Keratinocyte (primary cell): ENCODE measurements at regions not wholly inside any gene's neighbourhood (a gene's known extent, or its start where the extent isn't known, plus 50 kb on each side); places are given as distances from the start of the nearest gene placed in this dataset.

ENCODE experiments used
- DNase-seq: peaks from one replicate; pipeline ENCODE4 v3.0.0-alpha.2; 2011; ENCODE audit warnings: low read depth, missing footprints, low spot score
- FAIRE-seq: peaks from 2 replicates; lab custom pipeline; 2011; peaks lifted over from hg19 to GRCh38; lab: Jason Lieb, UNC
- H2AFZ ChIP-seq: 2 replicates; pipeline ENCODE4 v1.6.0; 2012; ENCODE audit warnings: low read length, control low read depth, inconsistent platforms; ENCODE audit not compliant: control insufficient read depth
- H3K27ac ChIP-seq: 2 replicates; pipeline ENCODE4 v1.5.1; 2011; ENCODE audit warnings: low read length; ENCODE audit not compliant: control insufficient read depth, insufficient read depth
- H3K27me3 ChIP-seq: 3 replicates; pipeline ENCODE4 v1.6.0; 2011; ENCODE audit warnings: low read length; ENCODE audit not compliant: control insufficient read depth, insufficient read depth; ENCODE audit errors: extremely low read depth
- H3K36me3 ChIP-seq, 2 experiments: 2 replicates in 1 of 2; 3 replicates in 1 of 2; pipeline ENCODE4 v1.5.1; 2011; ENCODE audit warnings: low read length in 2 of 2, mild to moderate bottlenecking in 1 of 2; ENCODE audit not compliant: control insufficient read depth in 2 of 2, insufficient read depth in 2 of 2; ENCODE audit errors: extremely low read depth in 1 of 2
- H3K4me1 ChIP-seq: 3 replicates; pipeline ENCODE4 v1.5.1; 2011; ENCODE audit warnings: low read length; ENCODE audit not compliant: control insufficient read depth, insufficient read depth; ENCODE audit errors: extremely low read depth
- H3K4me2 ChIP-seq: 3 replicates; pipeline ENCODE4 v1.6.0; 2011; ENCODE audit warnings: low read depth, low read length; ENCODE audit not compliant: control insufficient read depth, insufficient read depth; ENCODE audit errors: extremely low read depth
- H3K4me3 ChIP-seq, 3 experiments: fragments of 200-600 bp in 1 of 3; sonication (generic) in 1 of 3; 2 replicates in 2 of 3; 3 replicates in 1 of 3; pipeline ENCODE4 v1.5.1; 2011 to 2016; ENCODE audit warnings: low read length in 3 of 3, mild to moderate bottlenecking in 3 of 3, control low read depth in 2 of 3, inconsistent platforms in 1 of 3, low read depth in 1 of 3, mixed read lengths in 1 of 3, mixed run types in 1 of 3, moderate library complexity in 1 of 3; ENCODE audit not compliant: control insufficient read depth in 2 of 3, insufficient read depth in 2 of 3; ENCODE audit errors: extremely low read depth in 1 of 3
- H3K79me2 ChIP-seq: 2 replicates; pipeline ENCODE4 v1.6.0; 2012; ENCODE audit warnings: low read length; ENCODE audit not compliant: control insufficient read depth, insufficient read depth
- H3K9ac ChIP-seq: 3 replicates; pipeline ENCODE4 v1.6.0; 2011; ENCODE audit warnings: low read length; ENCODE audit not compliant: control insufficient read depth, insufficient read depth; ENCODE audit errors: extremely low read depth
- H3K9me1 ChIP-seq: 3 replicates; pipeline ENCODE4 v1.6.0; 2011; ENCODE audit warnings: low read length; ENCODE audit not compliant: control insufficient read depth, insufficient read depth; ENCODE audit errors: extremely low read depth
- H3K9me3 ChIP-seq: 2 replicates; pipeline ENCODE4 v1.5.1; 2012; ENCODE audit warnings: low read depth, low read length; ENCODE audit not compliant: control insufficient read depth
- H4K20me1 ChIP-seq: 3 replicates; pipeline ENCODE4 v1.6.0; 2011; ENCODE audit warnings: low read length; ENCODE audit not compliant: control insufficient read depth, insufficient read depth; ENCODE audit errors: extremely low read depth
- CTCF ChIP-seq, 3 experiments: IDR thresholded peaks in 1 of 3; conservative IDR thresholded peaks in 1 of 3; optimal IDR thresholded peaks in 1 of 3; 2 replicates in 2 of 3; 3 replicates in 1 of 3; pipeline versions ENCODE3 to v1.5.1; 2011; ENCODE audit warnings: low read length in 3 of 3, mild to moderate bottlenecking in 3 of 3, moderate library complexity in 2 of 3, control low read depth in 1 of 3, inconsistent platforms in 1 of 3; ENCODE audit not compliant: insufficient read depth in 2 of 3; ENCODE audit errors: extremely low read depth in 1 of 3
- EZH2 ChIP-seq: IDR thresholded peaks from one replicate; pipeline ENCODE4 v1.6.1; 2012; ENCODE audit warnings: inconsistent platforms, mild to moderate bottlenecking, low read length, moderate library complexity
- dilution Hi-C: fragments of 300-500 bp; cut with MboI; formaldehyde crosslinking; loops from one replicate; pipeline ENCODE4 v1.7.0; 2020; ENCODE audit warnings: low sequenced_read_pairs; ENCODE audit not compliant: extremely low pct_ligation_motif_present

GRCh38 chr11:30116512-30116911 lies 99.7 kb upstream of the KCNA4 start:
- no peak overlapping the region for H3K4me3 ChIP-seq

GRCh38 chr11:30120045-30120589 lies 103.3 kb upstream of the KCNA4 start:
- dilution Hi-C loops: no loop called here
- Histone ChIP-seq H3K27me3 (no peaks in the 10 kb centered on the region), H3K36me3 (no peaks in the 10 kb centered on the region), H3K4me2 (no peak overlapping the region), H3K4me3 (no peak overlapping the region), H3K4me1 (no peaks in the 10 kb centered on the region), H4K20me1 (no peaks in the 10 kb centered on the region), H3K9me1 (no peaks in the 10 kb centered on the region), H3K79me2 (no peaks in the 10 kb centered on the region), H3K27ac (no peak overlapping the region), H3K9ac (no peak overlapping the region), H3K9me3 (no peaks in the 10 kb centered on the region), H2AFZ (no peak overlapping the region)
- DNase-seq (no peak), FAIRE-seq (no peak)
- TF ChIP-seq EZH2: no peak
- TF ChIP-seq CTCF (optimal IDR thresholded peaks at IDR 0.05 in 1 of 3, IDR thresholded peaks at IDR 0.05 in 1 of 3, conservative IDR thresholded peaks at IDR 0.05 in 1 of 3; ENCODE audit: extremely low read depth in 1 of 3, insufficient read depth in 2 of 3, low read length in 3 of 3): no peak

More at GRCh38 chr11:30116512-30116911, 99.7 kb upstream of the KCNA4 start:
- H3K27me3 ChIP-seq: no peaks in the 10 kb centered on the region
- no peaks in the 10 kb centered on the region for H3K9me3 ChIP-seq
- no peaks in the 10 kb centered on the region for H4K20me1 ChIP-seq
- no peak overlapping the region for H3K27ac ChIP-seq
- no peaks in the 10 kb centered on the region for H3K36me3 ChIP-seq
- no peak for FAIRE-seq
- DNase-seq: no peak
- no peaks in the 10 kb centered on the region for H3K79me2 ChIP-seq
- no peak overlapping the region for H2AFZ ChIP-seq
- no peak for TF ChIP-seq EZH2
- TF ChIP-seq CTCF (optimal IDR thresholded peaks at IDR 0.05 in 1 of 3, IDR thresholded peaks at IDR 0.05 in 1 of 3, conservative IDR thresholded peaks at IDR 0.05 in 1 of 3; ENCODE audit: extremely low read depth in 1 of 3, insufficient read depth in 2 of 3, low read length in 3 of 3): no peak
- H3K9me1 ChIP-seq: no peaks in the 10 kb centered on the region
- no peak overlapping the region for H3K9ac ChIP-seq
- dilution Hi-C loops: no loop called here
- no peak overlapping the region for H3K4me2 ChIP-seq
- H3K4me1 ChIP-seq: no peaks in the 10 kb centered on the region
